SJSA1 (cell line): ENCODE measurements at regions not wholly inside any gene's neighbourhood (a gene's known extent, or its start where the extent isn't known, plus 50 kb on each side); places are given as distances from the start of the nearest gene placed in this dataset.

Experiments
- DNase-seq, 2 experiments: peaks; one replicate each; pipeline ENCODE4 v3.0.0-alpha.2; 2015 to 2020; ENCODE audit warnings: low spot score in 2 of 2, low read depth in 1 of 2
- H3K27ac ChIP-seq: fragments of 250-450 bp; sonication (Bioruptor Pico); 2 replicates; pipeline ENCODE4 v1.5.1; 2020; ENCODE audit warnings: mild to moderate bottlenecking, moderate library complexity
- H3K27me3 ChIP-seq: fragments of 250-450 bp; sonication (Bioruptor Pico); replicated peaks from 2 replicates; pipeline ENCODE4 v1.5.1; 2020; ENCODE audit warnings: mild to moderate bottlenecking, moderate library complexity
- H3K36me3 ChIP-seq: fragments of 250-450 bp; sonication (Bioruptor Pico); 2 replicates; pipeline ENCODE4 v1.5.1; 2020; ENCODE audit warnings: mild to moderate bottlenecking
- H3K4me1 ChIP-seq: fragments of 250-450 bp; sonication (Bioruptor Pico); replicated peaks from 2 replicates; pipeline ENCODE4 v1.6.1; 2021; ENCODE audit warnings: mild to moderate bottlenecking
- H3K4me3 ChIP-seq: fragments of 250-450 bp; sonication (Bioruptor Pico); 2 replicates; pipeline ENCODE4 v1.5.1; 2020; ENCODE audit warnings: mild to moderate bottlenecking
- H3K9me3 ChIP-seq: fragments of 250-450 bp; sonication (Bioruptor Pico); replicated peaks from 2 replicates; pipeline ENCODE4 v1.5.1; 2020; ENCODE audit warnings: mild to moderate bottlenecking

DNA sequence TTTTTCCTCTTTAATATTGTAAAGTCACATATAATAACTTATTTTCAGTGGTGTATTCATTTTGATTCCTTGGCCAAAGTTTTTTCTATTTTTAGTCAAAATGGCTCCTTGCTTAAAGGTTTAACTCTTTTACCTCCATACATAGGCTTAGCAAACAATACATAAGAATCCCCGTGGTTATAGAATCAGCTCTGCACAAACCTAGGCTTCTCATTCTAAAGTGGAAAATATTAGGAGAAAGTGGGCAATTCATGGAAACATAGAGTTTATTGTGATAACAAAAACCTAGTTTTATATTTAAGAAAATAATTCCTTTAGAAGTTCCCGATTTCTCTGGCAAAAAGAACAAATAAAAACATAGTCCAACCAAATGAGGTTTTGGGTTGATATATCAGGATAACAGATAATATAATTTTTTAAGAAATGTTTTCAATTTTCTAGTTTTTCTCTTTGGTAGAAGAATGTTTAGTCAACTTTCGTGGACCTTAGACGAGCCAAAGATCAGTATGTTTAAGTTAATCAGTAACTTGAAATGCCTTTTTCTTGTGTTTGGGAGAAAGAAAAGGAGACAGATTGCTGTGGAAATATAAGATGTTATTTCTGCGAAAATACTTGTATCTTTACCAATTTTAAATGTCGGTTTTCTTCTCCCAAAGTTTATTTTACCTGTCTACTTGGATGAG lies 93.4 kb upstream of the KLF12 start:
- H3K4me1 ChIP-seq = no peaks in the 10 kb centered on the region
- H3K27me3 ChIP-seq = no peaks in the 10 kb centered on the region
- no peak overlapping the region for H3K4me3 ChIP-seq
- H3K27ac ChIP-seq = no peak overlapping the region
- DNase-seq = no peak
- no peaks in the 10 kb centered on the region for H3K9me3 ChIP-seq
- H3K36me3 ChIP-seq = no peaks in the 10 kb centered on the region

DNA sequence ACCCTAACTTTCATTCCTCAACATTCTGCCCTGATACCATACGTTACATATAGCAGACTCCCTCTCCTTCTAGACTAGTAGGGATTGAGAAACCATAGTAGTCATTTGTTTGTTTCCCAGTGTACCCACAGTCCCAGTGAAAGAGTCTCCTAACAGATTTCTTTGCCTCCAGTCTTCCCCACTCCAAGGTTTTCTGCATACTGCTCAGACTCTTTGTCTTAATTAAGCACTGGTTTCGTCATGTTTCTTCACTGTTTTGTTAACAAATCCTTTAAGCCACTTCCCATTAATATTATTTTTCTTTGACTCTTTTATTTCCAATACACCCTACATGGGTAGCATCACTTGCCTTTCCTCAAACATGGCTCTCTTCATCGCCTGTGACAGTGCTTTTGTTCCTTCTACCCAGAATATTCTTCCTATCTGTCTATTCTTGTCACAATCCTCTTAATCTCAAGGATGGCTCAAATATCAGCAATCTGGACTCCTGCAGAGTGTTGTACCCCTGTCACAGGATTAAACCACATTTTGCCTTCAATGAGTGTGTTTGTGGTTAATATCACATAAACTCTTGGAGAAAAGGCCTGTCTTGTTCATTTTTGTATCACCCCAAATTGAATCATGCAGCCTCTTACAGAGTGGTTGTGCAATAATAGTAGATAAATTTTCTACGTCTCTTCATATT lies 92.7 kb upstream of the KLF12 start:
- H3K27ac ChIP-seq = no peak overlapping the region
- H3K4me1 ChIP-seq = no peaks in the 10 kb centered on the region
- H3K9me3 ChIP-seq = no peaks in the 10 kb centered on the region
- H3K36me3 ChIP-seq = no peaks in the 10 kb centered on the region
- no peak overlapping the region for H3K4me3 ChIP-seq
- no peaks in the 10 kb centered on the region for H3K27me3 ChIP-seq
- no peak for DNase-seq

DNA sequence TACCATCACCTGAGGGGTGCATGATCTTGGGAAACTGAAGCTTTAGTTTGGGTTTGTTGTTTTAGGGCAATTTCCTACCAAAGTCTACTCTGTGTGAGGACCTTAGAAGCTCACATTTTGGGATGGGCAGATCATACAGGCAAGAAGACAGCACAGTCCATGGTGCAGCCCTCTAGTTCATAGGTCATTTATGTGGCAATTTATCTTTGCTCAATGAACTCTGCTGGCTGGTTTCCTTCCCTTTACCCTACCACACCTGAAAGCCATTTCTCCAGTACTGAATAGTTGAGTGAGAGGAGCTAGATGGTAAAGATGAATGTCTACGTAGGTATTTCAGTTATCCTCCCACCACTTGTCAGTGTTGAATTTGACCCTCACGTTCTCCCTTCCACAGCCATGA lies 87.5 kb upstream of the KLF12 start:
- H3K4me1 ChIP-seq = peaks cover 16% of the 10 kb centered on the region
- no peaks in the 10 kb centered on the region for H3K36me3 ChIP-seq
- no peaks in the 10 kb centered on the region for H3K27me3 ChIP-seq
- no peak for DNase-seq
- H3K27ac ChIP-seq = no peak overlapping the region
- no peaks in the 10 kb centered on the region for H3K9me3 ChIP-seq
- no peak overlapping the region for H3K4me3 ChIP-seq

GRCh38 chr13:74219566-74219965 lies 85.4 kb upstream of the KLF12 start:
- no peaks in the 10 kb centered on the region for H3K36me3 ChIP-seq
- no peaks in the 10 kb centered on the region for H3K27me3 ChIP-seq
- no peak overlapping the region for H3K4me3 ChIP-seq
- peaks cover 16% of the 10 kb centered on the region for H3K4me1 ChIP-seq
- H3K27ac ChIP-seq = no peak overlapping the region
- DNase-seq = no peak
- H3K9me3 ChIP-seq = no peaks in the 10 kb centered on the region

- Histone ChIP-seq H3K9me3 (no peaks in the 10 kb centered on the region), H3K27me3 (no peaks in the 10 kb centered on the region), H3K4me1 (peaks cover 16% of the 10 kb centered on the region), H3K27ac (peak overlapping the region; percentile 25; the same call in 1 of the 2 replicates), H3K4me3 (no peak overlapping the region), H3K36me3 (no peaks in the 10 kb centered on the region)
- no peak for DNase-seq
Measured at GRCh38 chr13:74218291-74218690, 84.1 kb upstream of the KLF12 start.

DNA sequence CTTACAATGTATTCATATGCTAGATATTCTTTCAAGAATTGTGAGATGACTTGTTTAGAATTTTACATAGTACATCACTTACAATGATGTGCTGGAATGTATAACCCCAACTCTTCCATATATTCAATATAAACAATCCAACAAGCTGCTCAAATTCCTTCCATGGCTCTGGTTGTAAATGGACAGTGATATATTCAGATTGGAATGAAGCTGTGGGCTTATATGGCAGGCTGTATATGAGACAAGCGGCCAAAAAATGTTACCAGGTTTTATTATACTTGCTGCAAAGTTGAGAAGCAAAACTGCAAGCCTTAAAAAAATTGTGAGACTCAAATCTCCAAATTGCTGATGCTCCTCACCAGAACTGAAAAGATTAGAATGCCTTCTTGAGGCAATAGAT lies 83.6 kb upstream of the KLF12 start:
- Histone ChIP-seq H3K4me1 (peaks cover 16% of the 10 kb centered on the region), H3K36me3 (no peaks in the 10 kb centered on the region), H3K9me3 (no peaks in the 10 kb centered on the region), H3K27me3 (no peaks in the 10 kb centered on the region), H3K4me3 (no peak overlapping the region), H3K27ac (peak overlapping the region; percentile 25; the same call in 1 of the 2 replicates)
- peak in 1 of 2 experiments; percentile 44 for DNase-seq

- H3K4me3 ChIP-seq = no peak overlapping the region
- DNase-seq = no peak
- peaks cover 28% of the 10 kb centered on the region for H3K4me1 ChIP-seq
- H3K9me3 ChIP-seq = no peaks in the 10 kb centered on the region
- no peaks in the 10 kb centered on the region for H3K36me3 ChIP-seq
- no peaks in the 10 kb centered on the region for H3K27me3 ChIP-seq
- no peak overlapping the region for H3K27ac ChIP-seq
Measured at GRCh38 chr13:74215420-74215819, 81.2 kb upstream of the KLF12 start.

DNA sequence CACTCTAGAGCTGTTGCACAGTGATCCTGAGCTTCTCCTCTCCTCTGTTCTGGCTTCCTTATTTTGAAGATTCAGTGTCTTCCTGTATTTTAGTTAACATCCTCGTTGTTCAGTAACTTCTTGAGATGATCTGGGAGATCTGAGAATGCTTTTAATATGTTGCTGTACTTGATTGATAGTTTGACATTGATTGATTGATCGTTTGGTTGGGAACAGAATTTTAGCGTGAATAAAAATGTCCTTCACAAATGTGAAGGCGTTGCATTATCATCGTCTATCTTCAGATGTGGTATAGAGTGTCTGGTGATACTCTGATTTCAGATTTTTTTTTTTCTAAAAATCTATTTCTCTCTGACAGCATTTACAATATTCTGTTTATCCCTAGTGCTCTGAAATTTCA lies 80.1 kb upstream of the KLF12 start:
- Histone ChIP-seq H3K27ac (no peak overlapping the region), H3K4me1 (peaks cover 24% of the 10 kb centered on the region), H3K9me3 (no peaks in the 10 kb centered on the region), H3K27me3 (no peaks in the 10 kb centered on the region), H3K4me3 (no peak overlapping the region), H3K36me3 (no peaks in the 10 kb centered on the region)
- DNase-seq = no peak

- DNase-seq = peak; percentile 36 to 38
- H3K4me1 ChIP-seq = peaks cover 24% of the 10 kb centered on the region
- H3K36me3 ChIP-seq = no peaks in the 10 kb centered on the region
- no peaks in the 10 kb centered on the region for H3K27me3 ChIP-seq
- 0 out of 2 replicates have a peak overlapping the region, but pooled peaks have one; percentile 10 for H3K27ac ChIP-seq
- H3K4me3 ChIP-seq = no peak overlapping the region
- H3K9me3 ChIP-seq = no peaks in the 10 kb centered on the region
Measured at GRCh38 chr13:74210693-74211393, 76.6 kb upstream of the KLF12 start.

- DNase-seq = no peak
- peak overlapping the region; percentile 50 for H3K27ac ChIP-seq
- H3K9me3 ChIP-seq = no peaks in the 10 kb centered on the region
- H3K27me3 ChIP-seq = no peaks in the 10 kb centered on the region
- peaks cover 30% of the 10 kb centered on the region for H3K4me1 ChIP-seq
- H3K4me3 ChIP-seq = no peak overlapping the region
- no peaks in the 10 kb centered on the region for H3K36me3 ChIP-seq
Measured at GRCh38 chr13:74206855-74207254, 72.7 kb upstream of the KLF12 start.

DNA sequence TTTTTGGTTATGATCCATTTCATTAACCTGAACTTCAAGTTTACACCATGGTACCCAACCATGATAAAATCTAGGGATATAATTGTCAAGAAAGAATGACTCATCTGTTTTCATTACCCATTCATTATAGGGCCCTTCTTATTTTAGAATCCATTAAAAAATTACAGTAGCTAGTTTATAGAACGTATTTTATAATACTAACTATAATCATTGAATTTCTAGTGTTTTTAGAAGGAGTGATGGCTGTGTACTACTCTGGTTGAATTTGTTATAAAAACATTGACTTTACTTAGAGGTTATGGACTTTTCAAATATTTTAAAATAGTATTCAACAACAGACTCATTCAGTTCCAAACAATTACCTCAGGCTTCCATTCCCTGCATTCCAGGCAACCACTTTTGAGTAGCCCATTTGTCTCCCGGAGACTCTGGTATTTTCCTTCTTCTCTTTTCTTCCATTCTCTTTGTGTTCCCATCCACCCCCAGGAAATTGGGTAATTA lies 71.9 kb upstream of the KLF12 start:
- H3K27ac ChIP-seq = peak overlapping the region; percentile 50
- no peak overlapping the region for H3K4me3 ChIP-seq
- H3K27me3 ChIP-seq = no peaks in the 10 kb centered on the region
- peak; percentile 43 to 70 for DNase-seq
- peaks cover 26% of the 10 kb centered on the region for H3K4me1 ChIP-seq
- no peaks in the 10 kb centered on the region for H3K36me3 ChIP-seq
- H3K9me3 ChIP-seq = no peaks in the 10 kb centered on the region

DNA sequence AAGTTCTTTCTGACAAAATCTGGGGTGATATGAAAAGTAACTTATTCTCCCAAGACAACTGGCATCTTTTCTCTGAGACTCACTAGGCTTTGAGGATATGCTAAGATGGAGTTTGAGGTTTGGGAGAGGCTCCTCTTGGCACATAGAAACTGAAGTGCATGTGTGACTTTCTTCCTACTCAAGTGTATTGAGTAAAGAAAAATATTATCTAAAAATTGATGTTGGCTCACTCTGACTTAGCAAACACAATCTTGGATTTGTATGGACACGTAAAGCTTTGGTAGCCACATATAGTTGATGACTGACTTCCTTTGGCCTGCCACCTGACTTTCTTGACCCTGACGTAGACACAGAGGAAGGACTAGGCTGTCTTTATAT lies 71.1 kb upstream of the KLF12 start:
- no peaks in the 10 kb centered on the region for H3K9me3 ChIP-seq
- H3K36me3 ChIP-seq = no peaks in the 10 kb centered on the region
- H3K27ac ChIP-seq = peak overlapping the region; percentile 50; the same call in 1 of the 2 replicates
- DNase-seq = no peak
- H3K4me1 ChIP-seq = peaks cover 19% of the 10 kb centered on the region
- H3K27me3 ChIP-seq = no peaks in the 10 kb centered on the region
- no peak overlapping the region for H3K4me3 ChIP-seq

GRCh38 chr13:74204602-74205312 lies 70.6 kb upstream of the KLF12 start:
- DNase-seq = no peak
- peaks cover 19% of the 10 kb centered on the region for H3K4me1 ChIP-seq
- H3K36me3 ChIP-seq = no peaks in the 10 kb centered on the region
- no peaks in the 10 kb centered on the region for H3K9me3 ChIP-seq
- H3K4me3 ChIP-seq = no peak overlapping the region
- H3K27ac ChIP-seq = no peak overlapping the region
- H3K27me3 ChIP-seq = no peaks in the 10 kb centered on the region
